Neuron (in vitro differentiated cells): ENCODE measurements at regions not wholly inside any gene's neighbourhood (a gene's known extent, or its start where the extent isn't known, plus 50 kb on each side); places are given as distances from the start of the nearest gene placed in this dataset.
"Not testable (repeated sequence)": the region's sequence is repeated elsewhere in the genome, so short reads cannot be mapped to it uniquely, and the experiment has no call there.

Source experiments
- H2AFZ ChIP-seq: one replicate; pipeline ENCODE4 v1.6.1; 2013; ENCODE audit warnings: low read depth, mild to moderate bottlenecking, inconsistent platforms, low read length, moderate library complexity
- H3K27me3 ChIP-seq: one replicate; pipeline ENCODE4 v1.6.1; 2013; ENCODE audit warnings: low read length; ENCODE audit not compliant: insufficient read depth
- H3K36me3 ChIP-seq: one replicate; pipeline ENCODE4 v1.6.1; 2013; ENCODE audit warnings: low read length; ENCODE audit not compliant: insufficient read depth
- H3K4me1 ChIP-seq: one replicate; pipeline ENCODE4 v1.6.1; 2013; ENCODE audit warnings: low read length; ENCODE audit not compliant: insufficient read depth
- H3K4me3 ChIP-seq: 2 replicates; pipeline ENCODE4 v1.5.1; 2013; ENCODE audit warnings: mild to moderate bottlenecking, low read length, moderate library complexity
- H3K9me3 ChIP-seq: one replicate; pipeline ENCODE4 v1.6.1; 2013; ENCODE audit warnings: low read length

GRCh38 chr11:92596596-92597317, 372.1 kb downstream of the FAT3 start:
- Histone ChIP-seq H3K4me1 (peaks cover 4% of the 10 kb centered on the region), H3K36me3 (peaks cover 6% of the 10 kb centered on the region), H3K4me3 (no peak overlapping the region), H2AFZ (no peak overlapping the region), H3K27me3 (no peaks in the 10 kb centered on the region), H3K9me3 (no peaks in the 10 kb centered on the region)

GRCh38 chr11:92601048-92601447, 368.4 kb upstream of the MTNR1B start:
- H3K4me1 ChIP-seq: no peaks in the 10 kb centered on the region
- H3K36me3 ChIP-seq: peaks cover 6% of the 10 kb centered on the region
- no peaks in the 10 kb centered on the region for H3K9me3 ChIP-seq
- H2AFZ ChIP-seq: no peak overlapping the region
- no peaks in the 10 kb centered on the region for H3K27me3 ChIP-seq
- H3K4me3 ChIP-seq: no peak overlapping the region

GRCh38 chr11:92605667-92606066, 363.8 kb upstream of the MTNR1B start:
- H3K4me1 ChIP-seq: peaks cover 5% of the 10 kb centered on the region
- no peak overlapping the region for H3K4me3 ChIP-seq
- no peaks in the 10 kb centered on the region for H3K36me3 ChIP-seq
- H2AFZ ChIP-seq: no peak overlapping the region
- no peaks in the 10 kb centered on the region for H3K27me3 ChIP-seq
- H3K9me3 ChIP-seq: no peaks in the 10 kb centered on the region

- Histone ChIP-seq H2AFZ (no peak overlapping the region), H3K4me1 (peaks cover 5% of the 10 kb centered on the region), H3K4me3 (no peak overlapping the region), H3K36me3 (no peaks in the 10 kb centered on the region), H3K27me3 (no peaks in the 10 kb centered on the region), H3K9me3 (peaks cover 2% of the 10 kb centered on the region)
Measured at GRCh38 chr11:92607969-92608722, 361.3 kb upstream of the MTNR1B start.

GRCh38 chr11:92611157-92611556, 358.3 kb upstream of the MTNR1B start:
- H3K27me3 ChIP-seq: no peaks in the 10 kb centered on the region
- peaks cover 5% of the 10 kb centered on the region for H3K4me1 ChIP-seq

GRCh38 chr11:92618020-92618419, 351.4 kb upstream of the MTNR1B start:
- H3K9me3 ChIP-seq, H3K4me3 ChIP-seq, H3K36me3 ChIP-seq, H3K4me1 ChIP-seq, H3K27me3 ChIP-seq, H2AFZ ChIP-seq: not testable (repeated sequence)

More at GRCh38 chr11:92611157-92611556, 358.3 kb upstream of the MTNR1B start:
- H3K9me3 ChIP-seq: peaks cover 2% of the 10 kb centered on the region
- no peak overlapping the region for H2AFZ ChIP-seq
- no peaks in the 10 kb centered on the region for H3K36me3 ChIP-seq
- H3K4me3 ChIP-seq: no peak overlapping the region

- no peaks in the 10 kb centered on the region for H3K27me3 ChIP-seq
- H3K9me3 ChIP-seq: peaks cover 3% of the 10 kb centered on the region
- H3K36me3 ChIP-seq: no peaks in the 10 kb centered on the region
- H3K4me3 ChIP-seq: no peak overlapping the region
- H3K4me1 ChIP-seq: peaks cover 31% of the 10 kb centered on the region
- no peak overlapping the region for H2AFZ ChIP-seq
Measured at GRCh38 chr11:92623055-92623454, 346.4 kb upstream of the MTNR1B start.

GRCh38 chr11:92625894-92626293, 343.6 kb upstream of the MTNR1B start:
- peaks cover 54% of the 10 kb centered on the region for H3K4me1 ChIP-seq
- H3K36me3 ChIP-seq: no peaks in the 10 kb centered on the region
- H3K27me3 ChIP-seq: no peaks in the 10 kb centered on the region
- no peak overlapping the region for H3K4me3 ChIP-seq
- H2AFZ ChIP-seq: no peak overlapping the region
- no peaks in the 10 kb centered on the region for H3K9me3 ChIP-seq

GRCh38 chr11:92626624-92627023, 342.8 kb upstream of the MTNR1B start:
- Histone ChIP-seq H3K4me3 (no peak overlapping the region), H3K27me3 (no peaks in the 10 kb centered on the region), H3K36me3 (no peaks in the 10 kb centered on the region), H3K4me1 (peaks cover 54% of the 10 kb centered on the region), H2AFZ (no peak overlapping the region), H3K9me3 (no peaks in the 10 kb centered on the region)

- H3K9me3 ChIP-seq: no peaks in the 10 kb centered on the region
- H3K4me3 ChIP-seq: no peak overlapping the region
- peaks cover 3% of the 10 kb centered on the region for H3K36me3 ChIP-seq
- H2AFZ ChIP-seq: no peak overlapping the region
- peaks cover 59% of the 10 kb centered on the region for H3K4me1 ChIP-seq
- no peaks in the 10 kb centered on the region for H3K27me3 ChIP-seq
Measured at GRCh38 chr11:92627615-92628256, 341.7 kb upstream of the MTNR1B start.

- H2AFZ ChIP-seq: no peak overlapping the region
- H3K4me3 ChIP-seq: no peak overlapping the region
- peaks cover 60% of the 10 kb centered on the region for H3K4me1 ChIP-seq
- no peaks in the 10 kb centered on the region for H3K27me3 ChIP-seq
- no peaks in the 10 kb centered on the region for H3K9me3 ChIP-seq
- peaks cover 3% of the 10 kb centered on the region for H3K36me3 ChIP-seq
Measured at GRCh38 chr11:92628401-92629292, 340.8 kb upstream of the MTNR1B start.

GRCh38 chr11:92632495-92632894, 337.0 kb upstream of the MTNR1B start:
- Histone ChIP-seq H3K27me3 (no peaks in the 10 kb centered on the region), H3K9me3 (no peaks in the 10 kb centered on the region), H3K36me3 (peaks cover 3% of the 10 kb centered on the region), H3K4me1 (peaks cover 45% of the 10 kb centered on the region), H3K4me3 (no peak overlapping the region), H2AFZ (no peak overlapping the region)
